Loucy (cell line): ENCODE measurements at regions not wholly inside any gene's neighbourhood (a gene's known extent, or its start where the extent isn't known, plus 50 kb on each side); places are given as distances from the start of the nearest gene placed in this dataset.

Experiments used
- H2AFZ ChIP-seq: fragments of 200-600 bp; sonication (generic); 2 replicates; pipeline ENCODE4 v1.6.0; 2016; ENCODE audit warnings: antibody characterized with exemption, mild to moderate bottlenecking, low read length, moderate library complexity
- H3F3A ChIP-seq: fragments of 200-600 bp; 2 replicates; pipeline ENCODE4 v1.6.0; 2016; ENCODE audit warnings: antibody characterized with exemption, low read depth, mild to moderate bottlenecking
- H3K27me3 ChIP-seq: fragments of 200-600 bp; sonication (generic); 2 replicates; pipeline ENCODE4 v1.6.1; 2014; ENCODE audit warnings: low read length, mild to moderate bottlenecking; ENCODE audit not compliant: insufficient read depth, poor library complexity, severe bottlenecking
- H3K36me3 ChIP-seq: fragments of 200-600 bp; sonication (generic); 2 replicates; pipeline ENCODE4 v1.6.1; 2016; ENCODE audit warnings: low read length; ENCODE audit not compliant: insufficient read depth
- H3K4me1 ChIP-seq: fragments of 200-600 bp; sonication (generic); 2 replicates; pipeline ENCODE4 v1.5.1; 2014; ENCODE audit warnings: low read length, mild to moderate bottlenecking; ENCODE audit not compliant: insufficient read depth, poor library complexity, severe bottlenecking
- H3K4me2 ChIP-seq: fragments of 200-600 bp; sonication (generic); 2 replicates; pipeline ENCODE4 v1.6.0; 2014; ENCODE audit warnings: antibody characterized with exemption, low read length, low read depth, mild to moderate bottlenecking; ENCODE audit not compliant: poor library complexity, severe bottlenecking
- H3K4me3 ChIP-seq: fragments of 200-600 bp; sonication (generic); 2 replicates; pipeline ENCODE4 v1.5.1; 2014; ENCODE audit warnings: low read length, mild to moderate bottlenecking, mixed read lengths; ENCODE audit not compliant: poor library complexity, severe bottlenecking
- H3K79me2 ChIP-seq: fragments of 200-600 bp; sonication (generic); 2 replicates; pipeline ENCODE4 v1.6.1; 2014; ENCODE audit warnings: low read length; ENCODE audit not compliant: insufficient read depth
- H3K9ac ChIP-seq: fragments of 200-600 bp; sonication (generic); 2 replicates; pipeline ENCODE4 v1.6.0; 2014; ENCODE audit warnings: mild to moderate bottlenecking, low read depth, low read length, moderate library complexity; ENCODE audit not compliant: poor library complexity, severe bottlenecking
- H3K9me2 ChIP-seq: fragments of 200-600 bp; sonication (generic); replicated peaks from 2 replicates; pipeline ENCODE4 v1.6.1; 2016; ENCODE audit warnings: low read depth, low read length, mixed read lengths
- H3K9me3 ChIP-seq: fragments of 200-600 bp; sonication (generic); 2 replicates; pipeline ENCODE4 v1.6.1; 2014; ENCODE audit warnings: mild to moderate bottlenecking, antibody characterized with exemption, low read length, low read depth; ENCODE audit not compliant: insufficient read depth
- H4K20me1 ChIP-seq: fragments of 200-600 bp; sonication (generic); 2 replicates; pipeline ENCODE4 v1.6.0; 2014; ENCODE audit warnings: antibody characterized with exemption, low read length, mild to moderate bottlenecking; ENCODE audit not compliant: insufficient read depth, poor library complexity, severe bottlenecking
- EZH2phosphoT487 ChIP-seq: fragments of 200-600 bp; IDR thresholded peaks from 2 replicates; pipeline ENCODE4 v1.6.1; 2018; ENCODE audit warnings: antibody characterized with exemption, mild to moderate bottlenecking, moderate library complexity, borderline replicate concordance
- TF ChIP-seq, protein P1 (sequence below): fragments of 200-600 bp; sonication (generic); conservative IDR thresholded peaks from 2 replicates; pipeline ENCODE4 v1.5.1; 2014; ENCODE audit warnings: mild to moderate bottlenecking, antibody characterized with exemption, low read length

DNA sequence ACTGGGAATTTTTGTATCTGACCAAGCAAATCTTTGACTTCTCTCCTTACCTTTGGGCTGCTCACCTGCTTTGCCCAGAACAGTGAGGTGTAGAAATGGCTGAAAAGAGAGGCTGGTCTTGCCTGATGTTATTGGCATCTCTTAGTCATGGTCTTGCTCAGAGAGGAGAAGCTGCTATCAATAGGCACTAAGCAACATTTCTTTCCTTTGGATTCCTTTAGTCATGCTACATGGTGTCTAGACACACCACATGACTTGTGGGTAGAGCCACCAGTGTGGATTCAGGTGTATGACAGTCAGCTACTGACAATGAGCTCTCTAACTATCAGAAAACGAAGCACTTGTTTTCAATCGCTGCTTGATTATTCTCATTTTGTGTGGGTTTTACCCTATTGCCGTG, 341.3 kb upstream of the DCC start:
- no peak overlapping the region for H3K4me2 ChIP-seq
- no peaks in the 10 kb centered on the region for H3K79me2 ChIP-seq
- H3K9me2 ChIP-seq = no peaks in the 10 kb centered on the region; the same call in 1 of the 2 replicates
- H2AFZ ChIP-seq = no peak overlapping the region
- H3K4me1 ChIP-seq = no peaks in the 10 kb centered on the region
- H3K36me3 ChIP-seq = no peaks in the 10 kb centered on the region
- no peaks in the 10 kb centered on the region for H3K9me3 ChIP-seq
- H4K20me1 ChIP-seq = no peaks in the 10 kb centered on the region
- no peak for TF ChIP-seq EZH2phosphoT487
- TF ChIP-seq, protein P1, sequence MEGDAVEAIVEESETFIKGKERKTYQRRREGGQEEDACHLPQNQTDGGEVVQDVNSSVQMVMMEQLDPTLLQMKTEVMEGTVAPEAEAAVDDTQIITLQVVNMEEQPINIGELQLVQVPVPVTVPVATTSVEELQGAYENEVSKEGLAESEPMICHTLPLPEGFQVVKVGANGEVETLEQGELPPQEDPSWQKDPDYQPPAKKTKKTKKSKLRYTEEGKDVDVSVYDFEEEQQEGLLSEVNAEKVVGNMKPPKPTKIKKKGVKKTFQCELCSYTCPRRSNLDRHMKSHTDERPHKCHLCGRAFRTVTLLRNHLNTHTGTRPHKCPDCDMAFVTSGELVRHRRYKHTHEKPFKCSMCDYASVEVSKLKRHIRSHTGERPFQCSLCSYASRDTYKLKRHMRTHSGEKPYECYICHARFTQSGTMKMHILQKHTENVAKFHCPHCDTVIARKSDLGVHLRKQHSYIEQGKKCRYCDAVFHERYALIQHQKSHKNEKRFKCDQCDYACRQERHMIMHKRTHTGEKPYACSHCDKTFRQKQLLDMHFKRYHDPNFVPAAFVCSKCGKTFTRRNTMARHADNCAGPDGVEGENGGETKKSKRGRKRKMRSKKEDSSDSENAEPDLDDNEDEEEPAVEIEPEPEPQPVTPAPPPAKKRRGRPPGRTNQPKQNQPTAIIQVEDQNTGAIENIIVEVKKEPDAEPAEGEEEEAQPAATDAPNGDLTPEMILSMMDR = no peak
- H3K9ac ChIP-seq = no peak overlapping the region
- H3K4me3 ChIP-seq = no peak overlapping the region
- no peaks in the 10 kb centered on the region for H3K27me3 ChIP-seq
- H3F3A ChIP-seq = no peaks in the 10 kb centered on the region

DNA sequence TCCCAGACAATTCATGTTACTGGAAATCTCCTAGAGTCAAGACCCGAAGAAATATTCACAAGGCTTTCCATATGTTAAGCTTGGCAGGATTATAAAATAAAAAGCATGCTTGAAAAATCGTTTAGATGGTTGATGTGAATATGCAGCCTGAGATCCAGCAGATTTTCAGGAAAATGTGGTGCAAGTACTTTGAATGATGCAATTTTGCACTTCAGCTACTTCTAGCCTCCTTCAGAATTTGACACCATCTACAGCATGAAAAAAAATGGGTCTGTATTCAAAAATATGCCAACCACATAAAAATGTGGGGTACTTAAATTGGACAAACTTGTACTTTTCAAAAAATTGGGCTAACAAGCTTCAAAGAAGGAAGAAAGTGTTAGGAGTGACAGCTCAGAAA, 340.6 kb upstream of the DCC start:
- Histone ChIP-seq H4K20me1 (no peaks in the 10 kb centered on the region), H3K4me2 (no peak overlapping the region), H3K9ac (no peak overlapping the region), H3K9me3 (no peaks in the 10 kb centered on the region), H3K79me2 (no peaks in the 10 kb centered on the region), H2AFZ (no peak overlapping the region), H3K4me1 (no peaks in the 10 kb centered on the region), H3K36me3 (no peaks in the 10 kb centered on the region), H3K27me3 (no peaks in the 10 kb centered on the region), H3K9me2 (no peaks in the 10 kb centered on the region; the same call in 1 of the 2 replicates), H3K4me3 (no peak overlapping the region), H3F3A (no peaks in the 10 kb centered on the region)
- TF ChIP-seq, protein P1 = no peak
- TF ChIP-seq EZH2phosphoT487 = no peak

DNA sequence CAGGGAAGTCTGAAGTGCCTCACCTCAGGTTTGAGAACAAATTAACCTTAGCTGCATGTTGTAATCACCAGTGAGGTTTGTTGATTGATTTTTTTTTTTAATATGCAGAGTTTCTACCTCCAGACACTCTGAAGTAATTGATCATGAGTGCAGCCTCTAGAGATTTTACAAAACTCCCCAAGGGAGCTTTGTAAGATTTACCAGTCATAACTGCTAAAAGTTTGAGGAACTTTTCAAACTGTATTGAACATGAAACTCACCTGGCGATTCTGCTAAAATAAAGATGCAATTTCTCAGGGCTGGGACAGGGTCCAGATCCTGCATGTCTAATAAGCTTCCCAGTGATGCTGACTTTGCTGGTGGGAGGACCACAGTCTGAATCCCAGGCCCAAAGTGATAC, 339.6 kb upstream of the DCC start:
- H3K27me3 ChIP-seq = no peaks in the 10 kb centered on the region
- no peaks in the 10 kb centered on the region for H3K36me3 ChIP-seq
- H3K9ac ChIP-seq = no peak overlapping the region
- H3K9me3 ChIP-seq = no peaks in the 10 kb centered on the region
- no peaks in the 10 kb centered on the region for H3K4me1 ChIP-seq
- no peak overlapping the region for H3K4me3 ChIP-seq
- no peaks in the 10 kb centered on the region; the same call in 1 of the 2 replicates for H3K9me2 ChIP-seq
- no peak overlapping the region for H3K4me2 ChIP-seq
- H3F3A ChIP-seq = no peaks in the 10 kb centered on the region
- H2AFZ ChIP-seq = no peak overlapping the region
- TF ChIP-seq, protein P1 = no peak
- TF ChIP-seq EZH2phosphoT487 = no peak
- no peaks in the 10 kb centered on the region for H4K20me1 ChIP-seq
- H3K79me2 ChIP-seq = no peaks in the 10 kb centered on the region
